Ovary (tissue), 7 donors: ENCODE measurements at regions not wholly inside any gene's neighbourhood (a gene's known extent, or its start where the extent isn't known, plus 50 kb on each side); places are given as distances from the start of the nearest gene placed in this dataset.

Experiments
- DNase-seq, 5 donors: peaks; one replicate each; pipeline ENCODE4 v3.0.0-alpha.2; 2019 to 2020
- H3K27ac ChIP-seq, 2 donors: fragments of 200-600 bp; one replicate each; pipeline versions ENCODE4 v1.5.1 to v1.8.0; 2019 to 2022
- H3K27me3 ChIP-seq: fragments of 200-600 bp; one replicate; pipeline ENCODE4 v1.8.0; 2022
- H3K36me3 ChIP-seq: fragments of 200-600 bp; sonication (generic); one replicate; pipeline ENCODE4 v1.5.1; 2019
- H3K4me1 ChIP-seq: one replicate; pipeline ENCODE4 v1.8.1; 2013; ENCODE audit warnings: mild to moderate bottlenecking, moderate library complexity; ENCODE audit not compliant: insufficient read depth
- H3K4me3 ChIP-seq: fragments of 200-600 bp; sonication (generic); one replicate; pipeline ENCODE4 v1.5.1; 2017
- H3K9me3 ChIP-seq, 2 donors: fragments of 200-600 bp in 1 of 2; sonication (generic) in 1 of 2; one replicate each; pipeline versions ENCODE4 v1.5.1 to v1.8.1; 2013 to 2019; ENCODE audit warnings: mild to moderate bottlenecking in 1 of 2, moderate library complexity in 1 of 2
- CTCF ChIP-seq, 3 donors: fragments of 450-650 bp in 2 of 3; fragments of 200-600 bp in 1 of 3; IDR thresholded peaks; one replicate each; pipeline versions ENCODE4 v1.5.1 to v1.8.0; 2016 to 2022; ENCODE audit warnings: antibody characterized with exemption in 3 of 3, mild to moderate bottlenecking in 1 of 3
- EP300 ChIP-seq: sonication (generic); formaldehyde crosslinking; IDR thresholded peaks from one replicate; pipeline ENCODE4 v1.6.1; 2017; ENCODE audit warnings: antibody characterized with exemption
- POLR2A ChIP-seq: fragments of 450-650 bp; IDR thresholded peaks from one replicate; pipeline ENCODE4 v1.6.1; 2017; ENCODE audit warnings: antibody characterized with exemption, mild to moderate bottlenecking, moderate library complexity
- WGBS, 3 donors: extraction: QIAGEN DNeasy Blood & Tissue Kit in 1 of 3; methylation state at CpG; one replicate each; pipeline versions ENCODE4 v1.1.5 to v1.1.7; 2013 to 2017; 5-methylcytosine and 5-hydroxymethylcytosine counted together
- intact Hi-C, 4 donors: fragments of 100-400 bp; cut with DNase I; formaldehyde crosslinking; loops; one replicate each; pipeline versions ENCODE4 v1.11.0 to v1.15.1; 2022 to 2023
- donor health status: DM: no; HTN: no; CAD: no; lungs with moderate emphysema.
- donor health status: DM: no; HTN: no; CAD: no.
- donor health status: Bipolar disorder and iron deficiency.
- donor health status: DM: no; HTN: no; CAD: no.
- donor health status: DM: yes; HTN: yes; CAD: no.

GRCh38 chrY:19290925-19291324 is 453.6 kb downstream of the KDM5D start:
- intact Hi-C loops: no loop called here
- Histone ChIP-seq H3K27me3 (no peaks in the 10 kb centered on the region), H3K9me3 (no peaks in the 10 kb centered on the region), H3K4me3 (no peak overlapping the region), H3K4me1 (no peaks in the 10 kb centered on the region), H3K36me3 (no peaks in the 10 kb centered on the region), H3K27ac (no peak overlapping the region)
- no peak for DNase-seq
- no CpG with 5 or more reads among the region's 2 CpGs for WGBS, 3 donors
- TF ChIP-seq POLR2A (no peak), EP300 (no peak), CTCF (IDR thresholded peaks at IDR 0.05) (no peak)

- H3K9me3 ChIP-seq: no peaks in the 10 kb centered on the region
- no peak overlapping the region for H3K4me3 ChIP-seq
- no peak overlapping the region for H3K27ac ChIP-seq
- no CpG with 5 or more reads among the region's 1 CpG for whole genome bisulfite sequencing, 3 donors
- DNase-seq: no peak
- no peaks in the 10 kb centered on the region for H3K4me1 ChIP-seq
- TF ChIP-seq POLR2A (no peak), EP300 (no peak)
- no peaks in the 10 kb centered on the region for H3K27me3 ChIP-seq
- no peaks in the 10 kb centered on the region for H3K36me3 ChIP-seq
- intact Hi-C loops: no loop called here
Measured at GRCh38 chrY:19274076-19274475, 470.4 kb downstream of the KDM5D start.

- H3K9me3 ChIP-seq: no peaks in the 10 kb centered on the region
- DNase-seq: no peak
- TF ChIP-seq CTCF (IDR thresholded peaks at IDR 0.05) (no peak), EP300 (no peak)
- H3K36me3 ChIP-seq: no peaks in the 10 kb centered on the region
- no CpG with 5 or more reads among the region's 2 CpGs for WGBS, 3 donors
- no peak overlapping the region for H3K27ac ChIP-seq
- no peaks in the 10 kb centered on the region for H3K4me1 ChIP-seq
- no peaks in the 10 kb centered on the region for H3K27me3 ChIP-seq
- intact Hi-C loops: no loop called here
- H3K4me3 ChIP-seq: no peak overlapping the region
Measured at GRCh38 chrY:19268331-19268730, 476.2 kb downstream of the KDM5D start.

- WGBS, 3 donors: no CpG with 5 or more reads among the region's 2 CpGs
- H3K4me3 ChIP-seq: no peak overlapping the region
- DNase-seq: no peak
- intact Hi-C loops: no loop called here
- H3K27ac ChIP-seq: no peak overlapping the region
- H3K36me3 ChIP-seq: no peaks in the 10 kb centered on the region
- no peak for TF ChIP-seq POLR2A
- no peak for TF ChIP-seq CTCF (IDR thresholded peaks at IDR 0.05)
- no peak for TF ChIP-seq EP300
- H3K4me1 ChIP-seq: no peaks in the 10 kb centered on the region
- no peaks in the 10 kb centered on the region for H3K9me3 ChIP-seq
- H3K27me3 ChIP-seq: no peaks in the 10 kb centered on the region
Measured at GRCh38 chrY:19265404-19265803, 479.1 kb downstream of the KDM5D start.

GRCh38 chrY:19262310-19262709 is 482.2 kb downstream of the KDM5D start:
- H3K36me3 ChIP-seq: no peaks in the 10 kb centered on the region
- no CpG with 5 or more reads among the region's 2 CpGs for WGBS, 3 donors
- H3K27ac ChIP-seq: no peak overlapping the region
- H3K9me3 ChIP-seq: no peaks in the 10 kb centered on the region
- H3K27me3 ChIP-seq: no peaks in the 10 kb centered on the region
- intact Hi-C loops: no loop called here
- TF ChIP-seq POLR2A (no peak), EP300 (no peak), CTCF (IDR thresholded peaks at IDR 0.05) (no peak)
- H3K4me3 ChIP-seq: no peak overlapping the region
- DNase-seq: no peak
- no peaks in the 10 kb centered on the region for H3K4me1 ChIP-seq
